K562 (cell line): ENCODE measurements at regions not wholly inside any gene's neighbourhood (a gene's known extent, or its start where the extent isn't known, plus 50 kb on each side); places are given as distances from the start of the nearest gene placed in this dataset.
A peak's percentile ranks its signal among the peaks of the same experiment; 100 is the strongest.

ENCODE experiments used
- ATAC-seq: fragments of 200-7000 bp; cut with Tn5 transposase; 3 replicates; pipeline ENCODE4 v1.9.1; 2020; ENCODE audit warnings: moderate library complexity
- BruUV-seq: library from RNA; stranded (reverse); fragments of 400-500 nt; replicated peaks from 2 replicates; lab custom pipeline; 2021; lab: Mats Ljungman, UMichigan
- CTCF ChIA-PET: fragments of 300-600 bp; formaldehyde crosslinking; extraction: SDS; loops from one replicate; lab custom pipeline; 2021; ENCODE audit warnings: low intra/inter-chr PET ratio; lab: Yijun Ruan, JAX
- POLR2A ChIA-PET: fragments of 300-600, 350-650 bp; sonication (Branson Sonifier 250); formaldehyde crosslinking; extraction: SDS; loops from one replicate; lab custom pipeline; 2021; ENCODE audit warnings: antibody characterized with exemption, inconsistent platforms; lab: Yijun Ruan, JAX
- DNase-seq, 4 experiments: peaks; one replicate each; pipeline versions ENCODE4 v3.0.0 to v3.0.0-alpha.2; 2011 to 2018; ENCODE audit warnings: low spot score in 3 of 4, mixed read lengths in 3 of 4; ENCODE audit errors: extremely low read depth in 1 of 4
- FAIRE-seq: peaks from 2 replicates; lab custom pipeline; 2011; peaks lifted over from hg19 to GRCh38; lab: Jason Lieb, UNC
- H2AFZ ChIP-seq: 2 replicates; pipeline ENCODE4 v1.6.0; 2011; ENCODE audit warnings: low read depth, low read length, control low read depth, inconsistent platforms
- H3K27ac ChIP-seq: fragments of 200-600 bp; 3 replicates; pipeline ENCODE4 v1.8.0; 2011; ENCODE audit warnings: low read depth, mild to moderate bottlenecking, control low read depth, inconsistent platforms, low read length, moderate library complexity, mixed read lengths; ENCODE audit errors: extremely low read depth
- H3K27me3 ChIP-seq, 2 experiments: fragments of 300-600 bp in 1 of 2; 2 replicates in 1 of 2; 3 replicates in 1 of 2; pipeline versions ENCODE4 v1.6.0 to v1.8.0; 2011; ENCODE audit warnings: inconsistent platforms in 2 of 2, low read length in 2 of 2, mild to moderate bottlenecking in 1 of 2, mixed read lengths in 1 of 2, moderate library complexity in 1 of 2; ENCODE audit not compliant: control insufficient read depth in 2 of 2, insufficient read depth in 2 of 2
- H3K36me3 ChIP-seq: fragments of 300-600 bp; 3 replicates; pipeline ENCODE4 v1.8.0; 2011; ENCODE audit warnings: mild to moderate bottlenecking, low read length, inconsistent platforms; ENCODE audit not compliant: control insufficient read depth, insufficient read depth
- H3K4me1 ChIP-seq, 2 experiments: fragments of 200-600 bp in 1 of 2; replicated peaks in 1 of 2; 2 replicates in 1 of 2; 3 replicates in 1 of 2; pipeline versions ENCODE4 v1.5.1 to v1.8.0; 2011; ENCODE audit warnings: inconsistent platforms in 2 of 2, low read length in 2 of 2, mild to moderate bottlenecking in 1 of 2, mixed read lengths in 1 of 2, moderate library complexity in 1 of 2; ENCODE audit not compliant: control insufficient read depth in 2 of 2, insufficient read depth in 2 of 2
- H3K4me2 ChIP-seq: 2 replicates; pipeline ENCODE4 v1.6.1; 2011; ENCODE audit warnings: low read length, control low read depth, inconsistent platforms, mixed read lengths; ENCODE audit not compliant: insufficient read depth
- H3K4me3 ChIP-seq: fragments of 200-600 bp; sonication (generic), shearing (Covaris generic); 2 replicates; pipeline ENCODE4 v1.5.1; 2016; ENCODE audit warnings: control low read depth, inconsistent platforms
- H3K79me2 ChIP-seq: fragments of 200-600 bp; 3 replicates; pipeline ENCODE4 v1.8.0; 2011; ENCODE audit warnings: low read length, inconsistent platforms; ENCODE audit not compliant: control insufficient read depth, insufficient read depth
- H3K9ac ChIP-seq, 2 experiments: 2 replicates each; pipeline versions ENCODE4 v1.6.0 to v1.6.1; 2011; ENCODE audit warnings: low read depth in 2 of 2, low read length in 2 of 2, control low read depth in 1 of 2, inconsistent platforms in 1 of 2, mild to moderate bottlenecking in 1 of 2, mixed read lengths in 1 of 2; ENCODE audit not compliant: insufficient read depth in 1 of 2
- H3K9me1 ChIP-seq: one replicate; pipeline ENCODE4 v1.6.0; 2011; ENCODE audit warnings: inconsistent platforms, mild to moderate bottlenecking, low read length, moderate library complexity; ENCODE audit not compliant: control insufficient read depth, insufficient read depth
- H3K9me3 ChIP-seq: replicated peaks from 2 replicates; pipeline ENCODE4 v1.5.1; 2011; ENCODE audit warnings: low read depth, low read length, inconsistent platforms; ENCODE audit not compliant: control insufficient read depth, insufficient read depth
- H4K20me1 ChIP-seq: replicated peaks from 2 replicates; pipeline ENCODE4 v1.6.1; 2011; ENCODE audit warnings: low read length, inconsistent platforms, mixed read lengths; ENCODE audit not compliant: control insufficient read depth, insufficient read depth
- KDM2B ChIP-seq: fragments of 250-450 bp; sonication (Bioruptor Pico); IDR thresholded peaks from 2 replicates; pipeline ENCODE4 v1.8.0; 2021; ENCODE audit warnings: mild to moderate bottlenecking, moderate library complexity
- SIRT6 ChIP-seq: IDR thresholded peaks from one replicate; pipeline ENCODE4 v1.6.1; 2012; ENCODE audit warnings: low read depth, mild to moderate bottlenecking, control low read depth, inconsistent platforms, low read length, moderate library complexity
- STAT5A ChIP-seq: IDR thresholded peaks from 2 replicates; pipeline ENCODE4 v1.6.1; 2012; ENCODE audit warnings: low read length, inconsistent platforms, borderline replicate concordance
- WGBS: fragments of 100-300 bp; shearing (Covaris generic); methylation state at CpG from one replicate; pipeline ENCODE4 v1.1.6; 2016; ENCODE audit warnings: low coverage, mixed read lengths; ENCODE audit not compliant: insufficient coverage; ENCODE audit errors: missing lambda C conversion rate; 5-methylcytosine and 5-hydroxymethylcytosine counted together
- in situ Hi-C: fragments of 300-500 bp; cut with MboI; formaldehyde crosslinking; loops from 4 replicates; pipeline ENCODE4 v1.15.0; 2018; ENCODE audit warnings: inconsistent platforms, mixed read lengths
- intact Hi-C: fragments of 100-400 bp; cut with micrococcal nuclease; formaldehyde crosslinking; loops from 2 replicates; pipeline ENCODE4 v1.14.2; 2022
- TF ChIP-seq, protein P1 (sequence below): sonication (generic); formaldehyde crosslinking; IDR thresholded peaks from 2 replicates; pipeline ENCODE4 v1.8.0; 2022; ENCODE audit warnings: missing genetic modification reagents, mild to moderate bottlenecking, moderate library complexity, borderline replicate concordance

DNA sequence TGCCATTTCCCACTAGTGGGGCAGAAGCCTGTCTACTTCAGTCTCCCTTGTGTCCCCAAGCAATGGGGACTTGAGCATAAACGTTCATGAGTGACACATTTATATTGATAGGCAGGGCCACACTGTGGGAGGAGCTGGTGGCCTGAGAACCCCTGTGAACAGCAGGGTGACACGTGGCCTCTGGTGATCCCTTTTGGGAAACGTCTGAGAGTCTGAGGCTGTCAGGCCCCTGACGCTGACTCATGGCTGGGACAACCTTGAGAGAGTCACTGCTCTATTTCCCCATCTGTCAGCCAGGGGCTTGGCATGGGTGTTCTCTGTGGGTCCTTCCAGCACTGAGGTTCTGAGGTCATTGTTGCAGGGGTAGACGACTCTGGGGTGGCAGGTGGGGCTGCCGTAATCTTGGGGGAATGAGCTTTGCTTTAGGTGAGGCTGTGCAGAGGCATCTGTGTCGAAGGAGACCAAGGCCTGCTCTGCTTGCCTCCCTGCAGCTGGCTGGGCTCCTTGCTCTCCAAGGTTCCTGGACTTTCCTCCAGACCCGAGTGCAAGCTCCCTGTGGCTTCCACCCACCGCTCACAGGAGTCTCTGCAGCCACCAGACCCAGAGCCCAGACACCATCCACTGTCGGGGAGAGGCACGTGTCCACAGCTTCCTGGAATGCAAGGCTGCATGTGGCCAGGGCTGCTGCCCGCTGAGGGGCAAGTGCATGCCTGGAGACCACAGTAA lies 54.7 kb downstream of the SMIM38 start (continued):
- TF ChIP-seq, protein P1, sequence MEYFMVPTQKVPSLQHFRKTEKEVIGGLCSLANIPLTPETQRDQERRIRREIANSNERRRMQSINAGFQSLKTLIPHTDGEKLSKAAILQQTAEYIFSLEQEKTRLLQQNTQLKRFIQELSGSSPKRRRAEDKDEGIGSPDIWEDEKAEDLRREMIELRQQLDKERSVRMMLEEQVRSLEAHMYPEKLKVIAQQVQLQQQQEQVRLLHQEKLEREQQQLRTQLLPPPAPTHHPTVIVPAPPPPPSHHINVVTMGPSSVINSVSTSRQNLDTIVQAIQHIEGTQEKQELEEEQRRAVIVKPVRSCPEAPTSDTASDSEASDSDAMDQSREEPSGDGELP (CRISPR knock-in tag), result peak; percentile 71; the same call in 1 of the 2 replicates
- TF ChIP-seq, all 486 proteins: peak for 35

DNA sequence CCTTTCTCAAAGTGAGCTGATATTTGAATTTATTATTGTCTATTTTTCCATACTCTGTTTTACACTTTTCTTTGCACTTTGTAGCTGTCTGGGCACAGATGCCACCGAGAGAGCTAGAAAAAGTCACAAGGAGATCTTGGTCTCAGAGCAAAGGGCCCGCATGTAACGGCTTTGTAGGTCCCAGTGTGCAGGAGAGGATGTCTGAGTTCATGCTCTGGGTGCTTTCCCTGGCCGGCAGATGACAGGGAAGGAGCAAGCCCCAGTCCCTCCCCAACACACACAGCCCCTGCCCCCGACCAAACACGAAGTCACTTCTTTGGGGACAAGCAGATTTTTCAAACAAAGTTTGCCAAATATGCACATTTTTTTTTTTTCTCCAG lies 55.8 kb downstream of the SMIM38 start:
- no peak for TF ChIP-seq SIRT6
- TF ChIP-seq KDM2B (CRISPR knock-in tag), result no peak
- TF ChIP-seq STAT5A, result no peak
- TF ChIP-seq, all 486 proteins: peak for 0
- peaks cover 2 to 33% of the 10 kb centered on the region in 2 experiments; a peak in 3 of 5 replicates for H3K27me3 ChIP-seq
- H3K9me1 ChIP-seq, result no peaks in the 10 kb centered on the region
- no peaks in the 10 kb centered on the region for H3K9me3 ChIP-seq
- intact Hi-C loops (loop anchor here (10.0 kb wide), 1 partner anchor 77 kb away; no protein-coding TSS in a partner anchor), in situ Hi-C loops (no loop called here)
- DNase-seq (no peak), FAIRE-seq (no peak), ATAC-seq (no peak)
- no peak overlapping the region for H2AFZ ChIP-seq
- ChIA-PET CTCF (interaction anchor here (0.9 kb wide), 1 partner anchor 110 kb away, joined by 3 read pairs; no protein-coding TSS in a partner anchor), POLR2A (no interaction called here)
- H3K79me2 ChIP-seq, result no peaks in the 10 kb centered on the region
- no peak overlapping the region for H3K4me3 ChIP-seq
- no peak overlapping the region for H3K27ac ChIP-seq
- H3K4me2 ChIP-seq, result no peak overlapping the region
- BruUV-seq, result no TSS peak
- H4K20me1 ChIP-seq, result no peaks in the 10 kb centered on the region
- no peaks in the 10 kb centered on the region for H3K36me3 ChIP-seq
- peaks cover 14 to 19% of the 10 kb centered on the region in 2 experiments for H3K4me1 ChIP-seq
- 12% methylated on average over 6 of the region's 6 CpGs for WGBS
- H3K9ac ChIP-seq, result no peak overlapping the region
